Amniotic epithelial cell (primary cell): ENCODE measurements at regions not wholly inside any gene's neighbourhood (a gene's known extent, or its start where the extent isn't known, plus 50 kb on each side); places are given as distances from the start of the nearest gene placed in this dataset.
A peak's percentile ranks its signal among the peaks of the same experiment; 100 is the strongest.
"Not testable (repeated sequence)": the region's sequence is repeated elsewhere in the genome, so short reads cannot be mapped to it uniquely, and the experiment has no call there.

Experiments used
- DNase-seq: peaks from one replicate; pipeline ENCODE4 v3.0.0-alpha.2; 2010; ENCODE audit warnings: low read depth

DNA sequence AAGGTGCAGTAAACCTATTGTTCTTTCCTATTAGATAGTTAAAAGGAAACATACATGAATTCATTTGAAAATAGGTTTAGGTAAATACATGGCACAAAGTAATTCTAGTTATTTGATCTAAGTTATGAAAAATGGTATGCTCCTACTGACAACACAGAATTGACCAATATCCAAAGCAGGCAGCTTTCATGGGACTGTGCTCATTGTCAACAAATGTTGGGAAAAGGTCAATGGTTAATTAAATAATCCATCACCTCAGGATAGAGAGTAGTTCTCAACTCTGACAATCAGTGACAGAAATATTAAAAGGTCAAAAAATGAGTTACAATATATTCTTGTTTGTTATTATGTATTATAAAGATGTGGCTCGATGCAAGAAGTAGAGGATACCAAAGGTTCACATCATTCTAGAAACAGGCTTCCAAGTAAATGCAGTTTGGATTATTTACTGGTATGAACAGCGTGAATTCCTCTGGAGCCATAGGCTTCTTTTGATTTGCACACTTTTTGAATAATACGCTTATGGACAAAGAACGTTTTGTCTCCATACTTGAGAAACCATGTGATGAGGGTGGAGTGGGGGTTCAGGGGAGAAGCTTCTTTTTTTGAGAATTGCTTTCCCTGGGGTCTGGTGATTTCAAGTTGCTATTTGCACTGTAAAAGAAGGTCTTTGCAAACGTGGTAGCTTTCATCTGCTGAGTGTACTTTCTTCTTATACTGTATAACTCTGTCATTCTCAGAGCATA is 422.0 kb upstream of the ZEB2 start:
- DNase-seq = no peak

DNA sequence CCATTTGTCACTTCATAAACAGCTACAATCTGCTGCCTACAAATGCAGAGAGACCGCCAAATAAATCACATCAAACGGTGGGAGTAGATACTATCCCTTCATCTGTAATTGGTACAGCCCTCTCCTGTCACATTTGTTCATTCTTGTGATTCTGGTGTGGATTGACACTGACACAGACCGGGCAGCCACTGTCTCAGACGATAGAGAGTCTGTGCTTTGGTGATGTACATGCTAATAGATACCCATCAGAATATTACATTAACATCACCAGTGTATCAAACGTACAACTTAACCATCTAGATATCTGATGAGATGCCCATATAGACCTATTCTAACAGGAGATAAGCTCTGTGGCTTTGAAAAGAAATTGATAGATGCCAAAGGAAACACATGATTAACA is 419.7 kb upstream of the ZEB2 start:
- DNase-seq = no peak

DNA sequence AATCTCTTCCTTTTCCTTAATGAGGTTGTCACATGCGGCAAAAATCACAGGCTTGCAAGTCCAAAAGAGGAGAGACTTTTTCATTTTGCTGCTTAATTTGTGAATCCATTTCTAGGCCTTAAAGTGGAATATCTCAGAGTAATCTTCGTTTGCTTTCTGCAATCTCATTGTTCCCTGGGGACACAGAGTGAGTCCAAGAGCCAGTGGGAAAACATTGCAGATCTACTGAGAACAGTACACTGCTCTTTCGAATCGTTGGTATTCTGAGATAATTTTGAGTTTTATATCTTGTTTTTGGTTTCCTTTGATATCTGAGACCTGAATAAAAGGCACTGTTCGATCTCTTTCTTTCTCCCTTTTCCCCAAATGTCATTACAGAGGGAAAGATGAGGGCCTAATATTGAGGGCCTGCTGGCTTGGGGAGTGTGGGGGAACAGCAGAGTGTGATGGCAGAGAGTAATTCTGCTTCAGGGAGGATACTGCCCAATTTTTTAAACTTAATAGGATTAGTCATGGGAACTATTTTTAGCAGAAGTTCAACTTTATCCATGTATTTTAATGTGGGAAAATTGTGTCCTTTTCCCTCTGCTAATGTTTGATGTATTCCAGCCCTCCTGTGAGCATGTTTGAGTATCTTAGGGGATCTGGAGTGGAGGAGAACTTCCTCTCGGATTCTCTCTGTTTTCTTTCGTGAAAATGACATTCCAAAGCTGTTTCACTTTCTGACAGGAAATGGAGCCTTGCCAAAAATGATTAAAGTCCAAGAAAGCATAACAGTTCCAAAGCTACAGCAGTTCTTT is 418.2 kb upstream of the ZEB2 start:
- peak; percentile 86 for DNase-seq

DNA sequence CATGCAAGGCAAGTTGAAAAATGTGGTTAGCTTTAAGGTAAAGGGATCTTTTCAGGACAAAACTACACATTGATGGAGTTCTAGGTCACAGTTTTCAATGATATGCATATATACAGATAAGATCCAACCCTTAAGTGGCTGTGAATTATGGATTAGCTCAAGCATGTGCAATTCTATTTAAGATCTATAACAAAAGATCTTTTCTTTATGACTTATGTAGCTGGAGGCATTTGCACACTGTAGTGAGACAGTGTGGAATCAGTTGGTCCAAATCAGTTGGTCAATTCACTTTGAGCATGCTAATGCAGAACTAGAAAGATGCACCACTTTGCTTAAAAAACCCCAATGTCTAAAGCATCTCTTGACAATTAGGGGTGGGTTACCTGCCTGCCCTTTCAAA is 417.1 kb upstream of the ZEB2 start:
- no peak for DNase-seq

DNA sequence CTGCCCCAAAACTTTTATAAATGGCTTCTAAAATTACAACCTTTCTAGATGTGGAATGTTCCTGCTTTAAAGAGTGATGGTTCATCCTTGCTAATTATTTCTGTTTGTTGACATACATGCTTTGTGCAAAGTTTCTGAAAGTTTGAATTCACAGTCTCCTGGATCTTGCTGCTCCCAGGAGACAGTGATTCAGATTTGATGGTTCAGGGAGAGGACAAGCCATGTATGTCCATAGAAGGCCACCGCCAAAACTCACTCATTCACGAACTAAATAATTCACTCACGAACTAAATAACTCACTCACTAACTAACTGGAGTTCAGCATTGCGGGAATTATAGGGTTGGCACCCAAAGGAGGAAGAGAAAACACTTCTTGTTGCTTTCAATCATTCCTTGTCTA is 416.5 kb upstream of the ZEB2 start:
- no peak for DNase-seq

DNA sequence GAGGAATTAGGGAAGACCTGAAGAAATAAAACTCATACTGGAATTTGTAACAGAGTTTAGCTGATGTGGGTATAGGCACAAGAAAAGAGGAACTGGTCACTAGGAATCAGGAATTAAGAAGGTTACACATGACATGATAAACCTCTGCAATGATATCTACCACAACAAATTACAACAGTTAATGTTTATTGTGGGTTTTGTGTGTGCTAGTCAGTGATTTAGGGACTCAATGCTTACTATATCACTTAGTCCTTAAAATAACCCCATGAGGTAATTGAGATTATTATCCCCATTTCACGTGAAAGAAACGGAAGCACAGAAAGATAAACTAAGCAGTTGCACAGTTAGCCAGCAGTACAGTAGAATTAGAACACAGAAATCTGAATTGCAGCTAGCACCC is 415.8 kb upstream of the ZEB2 start:
- peak; percentile 47 for DNase-seq

DNA sequence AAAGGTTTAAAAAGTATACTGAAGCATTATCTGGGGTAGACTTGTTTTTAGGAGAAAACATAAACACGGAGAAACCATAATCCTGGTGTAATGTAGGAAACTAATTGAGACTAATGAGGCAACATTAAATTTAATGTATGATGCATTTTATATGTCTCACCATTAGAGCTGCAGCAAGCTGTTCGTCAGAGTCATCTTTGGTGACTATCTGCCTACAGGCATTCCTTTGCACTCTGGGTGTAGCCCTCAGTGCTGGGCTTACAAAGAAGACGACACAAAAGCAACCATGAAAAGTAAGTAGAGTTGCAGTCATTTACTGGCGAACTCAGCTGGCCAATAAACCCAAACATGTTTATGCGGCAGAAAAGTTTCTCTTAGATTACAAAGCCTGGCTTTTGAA is 415.3 kb upstream of the ZEB2 start:
- no peak for DNase-seq

DNA sequence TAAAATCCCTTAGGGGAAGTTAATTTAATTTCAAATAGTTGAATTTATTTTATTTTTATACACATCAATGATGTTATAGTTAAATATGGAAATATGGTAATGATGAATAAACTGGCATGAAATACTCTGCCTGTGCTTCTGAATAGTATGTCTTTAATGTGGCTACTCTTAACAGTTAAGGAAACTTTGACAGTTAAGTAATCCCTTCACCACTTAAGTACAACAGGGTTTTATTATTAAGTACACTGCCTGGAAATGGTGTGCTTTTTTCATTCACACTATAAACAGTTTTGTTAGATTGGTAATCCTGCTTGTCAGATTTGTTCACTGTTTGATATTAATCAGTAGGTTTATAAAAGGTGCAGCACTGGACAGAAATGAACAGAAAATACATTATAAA is 412.0 kb upstream of the ZEB2 start:
- no peak for DNase-seq

DNA sequence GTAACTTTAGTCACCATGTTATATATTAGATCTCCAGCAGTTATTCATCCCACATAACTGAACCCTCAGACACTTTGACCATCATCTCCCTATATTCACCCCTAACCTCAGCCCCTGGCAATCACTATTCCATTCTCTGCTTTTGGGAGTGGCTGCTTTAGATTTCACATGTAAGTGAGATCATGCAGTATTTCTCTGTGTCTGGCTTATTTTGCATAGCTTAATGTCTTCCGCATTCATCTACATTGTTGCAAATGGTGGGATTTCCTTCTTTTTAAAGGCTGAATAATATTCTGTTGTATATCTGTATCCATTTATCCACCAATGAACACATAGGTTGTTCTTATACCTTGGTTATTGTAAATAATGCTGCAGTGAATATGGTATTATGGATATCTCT is 411.6 kb upstream of the ZEB2 start:
- DNase-seq = no peak

DNA sequence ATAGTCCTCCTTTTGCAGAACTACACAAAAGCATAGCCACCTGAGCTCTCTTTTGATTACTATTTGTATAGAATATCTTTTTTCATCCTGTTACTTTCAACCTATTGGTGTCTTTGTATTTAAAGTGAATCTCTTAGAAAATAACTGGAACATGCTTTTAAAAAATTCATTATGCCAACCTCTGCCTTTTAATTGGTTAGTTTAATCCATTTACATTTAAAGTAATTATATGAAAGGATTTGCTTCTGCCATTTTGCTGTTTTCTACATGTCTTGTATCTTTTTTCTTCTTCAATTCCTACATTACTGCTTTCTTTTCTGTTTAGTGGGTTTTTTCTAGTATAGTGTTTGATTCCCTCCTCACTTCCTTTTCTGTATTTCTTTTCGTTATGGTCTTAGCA is 407.5 kb upstream of the ZEB2 start:
- DNase-seq = no peak

DNA sequence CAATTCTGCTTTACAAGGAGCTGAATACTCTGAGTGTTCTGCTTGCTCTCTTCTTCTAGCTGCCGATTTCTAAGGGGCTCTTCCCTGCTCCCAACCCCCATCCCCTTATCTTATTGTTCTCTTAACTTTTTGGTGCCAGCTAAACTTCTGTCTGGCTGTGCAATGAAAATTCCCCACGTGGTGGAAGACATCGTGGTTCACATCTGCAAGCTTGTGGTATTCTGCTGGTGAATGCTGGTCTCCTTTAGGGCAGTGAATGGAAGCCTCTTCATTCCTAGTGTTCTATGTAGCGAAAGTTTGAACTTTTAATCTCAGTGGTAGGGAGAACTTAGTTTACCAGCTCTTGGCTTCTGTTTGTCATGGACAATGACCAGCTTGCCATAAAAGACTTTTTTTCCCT is 406.0 kb upstream of the ZEB2 start:
- DNase-seq = no peak

DNA sequence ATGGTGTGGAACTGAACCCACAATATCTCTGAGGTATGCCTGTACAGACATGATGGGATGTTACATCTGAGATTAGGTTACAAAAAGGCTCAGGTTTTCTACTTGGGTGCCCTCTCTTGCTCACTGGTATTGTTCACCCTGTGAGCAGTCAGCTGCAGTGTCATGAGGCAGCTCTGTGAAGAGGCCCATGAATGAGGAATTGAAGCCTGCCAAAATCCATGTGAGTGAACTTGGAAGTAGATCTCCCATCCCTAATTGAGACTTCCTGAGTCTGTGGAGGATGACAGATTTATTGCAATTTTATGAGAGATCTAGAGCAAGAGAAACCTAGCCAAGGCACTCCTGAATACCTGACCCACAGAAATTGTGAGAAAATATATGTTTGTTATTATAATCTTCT is 404.9 kb upstream of the ZEB2 start:
- no peak for DNase-seq

DNA sequence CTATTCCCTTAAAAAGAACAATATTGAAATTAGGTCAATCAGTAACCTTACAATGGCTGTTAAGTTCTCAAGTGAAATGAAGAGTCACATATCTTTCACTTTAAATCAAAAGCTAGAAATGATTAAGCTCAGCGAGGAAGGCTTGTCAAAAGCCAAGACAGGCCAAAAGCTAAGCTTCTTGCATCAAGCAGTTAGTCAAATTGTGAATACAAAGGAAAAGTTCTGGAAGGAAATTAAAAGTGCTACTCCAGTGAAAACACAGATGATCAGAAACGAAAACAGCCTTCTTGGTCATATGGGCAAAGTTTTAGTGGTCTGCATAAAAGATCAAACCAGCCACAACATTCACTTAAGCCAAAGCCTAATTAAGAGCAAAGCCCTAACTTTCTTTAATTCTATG is 402.6 kb upstream of the ZEB2 start:
- DNase-seq = no peak

DNA sequence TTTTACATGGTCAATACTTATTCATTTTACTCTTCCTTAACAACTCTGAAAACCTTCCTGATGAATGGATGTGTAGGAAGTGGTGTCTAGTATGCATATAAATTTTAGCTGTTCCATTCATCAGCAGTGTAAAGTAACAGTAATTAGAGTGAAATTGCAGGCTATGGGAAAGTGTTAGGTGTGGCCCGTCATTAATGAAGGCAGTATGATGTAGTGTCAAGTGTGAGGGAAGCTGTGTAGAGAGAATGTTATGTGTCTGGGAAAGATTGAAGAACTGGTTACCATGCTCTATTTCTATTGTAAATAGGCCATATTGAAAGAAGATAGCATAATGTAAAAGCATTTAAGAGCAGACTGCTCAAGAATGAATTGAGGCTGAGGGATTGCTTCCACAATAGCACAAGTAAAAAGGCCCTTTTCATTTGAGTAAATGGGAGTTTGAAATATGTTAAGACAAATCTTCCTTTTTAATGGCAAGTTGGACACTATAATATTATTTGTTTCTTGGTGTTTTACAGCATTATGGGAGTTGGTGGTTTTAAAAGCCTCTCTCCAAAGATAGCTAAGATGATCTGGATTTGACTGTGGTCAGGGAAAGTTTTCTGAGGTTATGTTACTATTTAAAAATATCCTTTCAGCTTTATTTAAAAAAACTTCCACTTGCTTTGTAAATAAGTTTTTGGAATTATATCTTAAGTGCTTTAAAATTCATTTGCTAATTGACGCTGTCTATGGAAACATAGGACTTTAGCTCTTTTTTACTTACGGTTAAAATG is 401.0 kb upstream of the ZEB2 start:
- peak; percentile 3 for DNase-seq

DNA sequence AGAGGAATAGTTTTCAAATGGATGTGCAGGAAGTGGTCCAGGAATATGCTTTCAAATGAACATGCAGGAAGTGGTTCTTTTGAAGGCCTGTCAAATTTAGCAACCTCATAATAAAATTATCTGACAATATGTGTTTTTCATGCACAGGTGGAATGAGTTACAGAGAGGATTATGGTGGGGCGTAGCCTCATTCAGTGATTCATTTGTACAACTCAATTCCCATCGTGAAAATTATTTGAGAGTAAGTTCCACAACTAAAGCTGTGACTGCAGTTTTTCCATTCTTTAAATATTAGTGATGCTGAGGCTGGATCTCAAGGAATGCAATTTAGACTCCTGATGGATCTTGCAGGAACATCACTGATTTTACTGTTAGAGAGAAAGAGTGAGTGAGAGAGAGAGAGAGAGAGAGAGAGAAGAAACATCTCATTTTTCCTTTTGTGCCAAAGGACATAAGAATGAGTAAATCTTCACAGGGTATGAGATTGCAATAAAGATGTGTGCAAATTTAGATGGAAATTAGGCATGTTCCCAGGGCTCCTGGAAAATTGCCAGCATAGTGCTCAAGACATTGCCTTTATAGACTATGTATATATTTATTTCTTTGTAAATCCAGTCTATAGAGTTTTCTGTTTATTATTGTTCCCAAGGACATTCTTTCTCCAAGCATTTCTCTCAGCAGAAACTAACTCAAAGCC is 394.9 kb upstream of the ZEB2 start:
- DNase-seq = no peak

DNA sequence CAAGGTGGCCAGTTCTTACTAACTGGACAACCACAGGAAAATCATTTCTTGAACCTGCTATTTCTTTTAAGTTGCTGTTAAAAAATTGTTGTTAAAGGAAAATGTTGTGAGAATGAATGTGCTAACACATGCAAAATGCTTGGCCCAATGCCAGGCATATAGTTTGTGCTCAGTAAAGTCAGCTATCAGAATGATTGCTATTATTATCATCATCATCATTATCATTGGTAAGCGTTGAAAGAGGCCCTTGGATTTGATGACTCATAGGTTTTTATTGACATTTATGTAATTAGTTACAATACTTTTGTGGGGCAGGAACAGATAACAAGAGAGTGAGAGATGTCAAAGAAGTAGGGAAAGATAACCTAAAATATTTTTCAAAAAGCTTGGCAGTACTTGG is 394.2 kb upstream of the ZEB2 start:
- no peak for DNase-seq

DNA sequence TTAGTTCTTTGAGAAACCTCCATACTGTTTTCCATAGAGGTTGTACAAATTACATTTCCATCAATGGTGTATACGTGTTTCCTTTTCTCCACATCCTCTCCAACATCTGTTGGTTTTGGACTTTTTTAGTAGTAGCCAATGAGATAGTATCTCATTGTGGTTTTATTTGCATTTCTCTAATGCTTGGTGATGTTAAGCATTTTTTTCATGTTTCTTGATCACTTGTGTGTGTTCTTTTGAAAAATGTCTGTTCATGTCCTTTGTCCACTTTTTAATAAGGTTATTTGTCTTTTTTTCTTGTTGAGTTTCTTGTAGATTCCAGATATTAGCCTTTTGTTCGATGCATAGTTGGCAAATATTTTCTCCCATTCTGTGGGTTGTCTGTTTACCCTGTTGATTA is 392.3 kb upstream of the ZEB2 start:
- DNase-seq = no peak

DNA sequence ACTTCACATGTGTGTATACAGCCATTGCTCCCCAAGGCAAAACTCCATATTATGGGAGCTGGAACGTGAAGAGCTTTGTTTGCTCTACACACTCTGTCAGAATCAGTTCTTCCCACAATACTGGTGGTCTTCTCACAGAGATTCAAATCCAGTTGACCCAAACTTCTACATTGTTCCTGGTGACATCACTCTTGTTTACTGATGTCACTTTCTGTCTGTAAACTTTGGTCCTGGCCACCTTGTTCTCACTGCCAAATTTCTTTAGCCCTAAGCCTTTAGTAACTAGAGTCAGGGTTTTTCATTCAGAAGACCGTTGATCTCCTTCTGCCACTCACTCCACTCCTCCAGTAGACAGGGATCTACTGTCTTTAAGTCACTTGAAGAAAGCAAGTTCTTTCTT is 386.0 kb upstream of the ZEB2 start:
- no peak for DNase-seq

DNA sequence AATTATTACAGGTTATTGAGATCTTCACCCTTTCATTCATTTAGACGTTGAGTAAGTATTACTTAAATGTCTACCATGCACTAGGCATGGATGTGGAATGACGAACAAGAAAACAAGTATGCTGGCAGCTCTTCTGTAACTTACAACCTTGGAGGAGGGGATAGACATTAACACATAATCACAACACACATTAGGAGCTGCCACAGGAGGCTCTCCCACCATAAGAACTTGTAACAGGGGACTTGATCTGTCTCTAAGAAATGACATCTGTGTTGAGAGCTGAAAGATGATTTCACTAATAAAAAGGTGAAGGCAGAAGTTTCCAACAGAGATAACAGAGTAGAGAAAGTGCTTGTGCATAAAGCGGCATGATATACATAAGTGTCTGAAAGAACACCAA is 384.7 kb upstream of the ZEB2 start:
- DNase-seq = no peak

DNA sequence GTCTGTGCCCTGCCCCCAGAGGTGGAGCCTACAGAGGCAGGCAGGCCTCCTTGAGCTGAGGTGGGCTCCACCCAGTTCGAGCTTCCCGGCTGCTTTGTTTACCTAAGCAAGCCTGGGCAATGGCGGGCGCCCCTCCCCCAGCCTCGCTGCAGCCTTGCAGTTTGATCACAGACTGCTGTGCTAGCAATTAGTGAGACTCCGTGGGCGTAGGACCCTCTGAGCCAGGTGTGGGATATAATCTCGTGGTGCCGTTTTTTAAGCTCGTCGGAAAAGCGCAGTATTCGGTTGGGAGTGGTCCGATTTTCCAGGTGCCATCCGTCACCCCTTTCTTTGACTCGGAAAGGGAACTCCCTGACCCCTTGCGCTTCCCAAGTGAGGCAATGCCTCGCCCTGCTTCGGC is 383.1 kb upstream of the ZEB2 start:
- not testable (repeated sequence) for DNase-seq

DNA sequence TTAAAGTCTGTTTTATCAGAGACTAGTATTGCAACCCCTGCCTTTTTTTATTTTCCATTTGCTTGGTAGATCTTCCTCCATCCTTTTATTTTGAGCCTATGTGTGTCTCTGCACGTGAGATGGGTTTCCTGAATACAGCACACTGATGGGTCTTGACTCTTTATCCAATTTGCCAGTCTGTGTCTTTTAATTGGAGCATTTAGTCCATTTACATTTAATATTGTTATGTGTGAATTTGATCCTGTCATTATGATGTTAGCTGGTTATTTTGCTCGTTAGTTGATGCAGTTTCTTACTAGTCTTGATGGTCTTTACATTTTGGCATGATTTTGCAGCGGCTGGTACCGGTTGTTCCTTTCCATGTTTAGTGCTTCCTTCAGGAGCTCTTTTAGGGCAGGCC is 381.5 kb upstream of the ZEB2 start:
- not testable (repeated sequence) for DNase-seq

DNA sequence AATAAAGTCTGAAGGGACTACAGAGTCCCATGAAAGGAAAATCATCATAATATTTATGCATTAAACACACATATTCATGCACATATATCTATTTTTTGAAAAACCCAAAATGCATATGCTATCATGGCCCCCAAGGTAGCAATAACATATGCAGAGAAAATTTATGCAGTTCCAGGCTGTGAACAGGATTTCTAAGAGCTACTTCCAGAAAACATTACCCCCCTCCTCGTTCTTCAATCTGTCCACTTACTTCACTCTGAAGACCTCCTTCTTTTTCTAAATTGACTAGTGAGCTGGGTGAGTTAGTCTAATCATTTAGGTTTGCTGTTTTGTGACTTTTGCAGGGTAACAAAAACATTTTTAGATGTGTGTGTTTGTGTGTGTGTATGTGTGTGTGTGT is 376.4 kb upstream of the ZEB2 start:
- no peak for DNase-seq
